Uterus (tissue), 2 donors: ENCODE measurements at regions not wholly inside any gene's neighbourhood (a gene's known extent, or its start where the extent isn't known, plus 50 kb on each side); places are given as distances from the start of the nearest gene placed in this dataset.

ENCODE experiments used
- POLR2A ChIP-seq, 2 donors: fragments of 450-650 bp; IDR thresholded peaks; one replicate each; pipeline ENCODE4 v1.6.1; 2016; ENCODE audit warnings: antibody characterized with exemption in 2 of 2, mild to moderate bottlenecking in 1 of 2, moderate library complexity in 1 of 2
- TF ChIP-seq, protein P1 (sequence below), 4 experiments: fragments of 200-600 bp in 2 of 4; fragments of 450-650 bp in 2 of 4; sonication (generic) in 2 of 4; IDR thresholded peaks; one replicate each; pipeline ENCODE4 v1.5.1; 2016 to 2019; ENCODE audit warnings: antibody characterized with exemption in 4 of 4, mild to moderate bottlenecking in 2 of 4, moderate library complexity in 1 of 4

DNA sequence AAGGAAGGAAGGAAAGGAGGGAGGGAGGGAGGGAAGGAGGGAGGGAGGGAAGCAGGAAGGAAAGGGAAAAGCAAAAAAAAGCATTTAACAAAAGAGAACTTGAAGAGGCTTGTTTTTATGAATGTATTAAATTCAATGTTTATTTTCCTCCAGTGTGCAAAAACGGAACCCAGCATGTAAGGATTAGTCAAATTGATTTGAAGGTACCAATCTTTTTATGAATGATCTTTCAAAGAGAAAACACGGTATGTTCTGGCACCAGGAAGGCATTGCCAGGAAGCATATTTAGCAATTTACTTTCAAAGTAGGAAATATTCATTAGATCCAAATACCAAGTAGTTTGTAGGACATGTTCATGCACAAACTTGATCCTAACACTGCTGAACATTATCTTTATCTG lies 453.6 kb downstream of the PDGFC start:
- TF ChIP-seq, protein P1, sequence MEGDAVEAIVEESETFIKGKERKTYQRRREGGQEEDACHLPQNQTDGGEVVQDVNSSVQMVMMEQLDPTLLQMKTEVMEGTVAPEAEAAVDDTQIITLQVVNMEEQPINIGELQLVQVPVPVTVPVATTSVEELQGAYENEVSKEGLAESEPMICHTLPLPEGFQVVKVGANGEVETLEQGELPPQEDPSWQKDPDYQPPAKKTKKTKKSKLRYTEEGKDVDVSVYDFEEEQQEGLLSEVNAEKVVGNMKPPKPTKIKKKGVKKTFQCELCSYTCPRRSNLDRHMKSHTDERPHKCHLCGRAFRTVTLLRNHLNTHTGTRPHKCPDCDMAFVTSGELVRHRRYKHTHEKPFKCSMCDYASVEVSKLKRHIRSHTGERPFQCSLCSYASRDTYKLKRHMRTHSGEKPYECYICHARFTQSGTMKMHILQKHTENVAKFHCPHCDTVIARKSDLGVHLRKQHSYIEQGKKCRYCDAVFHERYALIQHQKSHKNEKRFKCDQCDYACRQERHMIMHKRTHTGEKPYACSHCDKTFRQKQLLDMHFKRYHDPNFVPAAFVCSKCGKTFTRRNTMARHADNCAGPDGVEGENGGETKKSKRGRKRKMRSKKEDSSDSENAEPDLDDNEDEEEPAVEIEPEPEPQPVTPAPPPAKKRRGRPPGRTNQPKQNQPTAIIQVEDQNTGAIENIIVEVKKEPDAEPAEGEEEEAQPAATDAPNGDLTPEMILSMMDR (IDR thresholded peaks at IDR 0.05) = no peak
- no peak for TF ChIP-seq POLR2A (IDR thresholded peaks at IDR 0.05)
